Erythroblast (primary cell): ENCODE measurements at regions not wholly inside any gene's neighbourhood (a gene's known extent, or its start where the extent isn't known, plus 50 kb on each side); places are given as distances from the start of the nearest gene placed in this dataset.

ENCODE experiments used
- GATA1 ChIP-seq: IDR thresholded peaks from 2 replicates; pipeline ENCODE4 v1.6.1; 2011; ENCODE audit warnings: low read depth, mild to moderate bottlenecking, control low read depth, low read length, moderate library complexity
- POLR2A ChIP-seq: IDR thresholded peaks from 2 replicates; pipeline ENCODE4 v1.6.1; 2011; ENCODE audit warnings: mild to moderate bottlenecking, low read length

DNA sequence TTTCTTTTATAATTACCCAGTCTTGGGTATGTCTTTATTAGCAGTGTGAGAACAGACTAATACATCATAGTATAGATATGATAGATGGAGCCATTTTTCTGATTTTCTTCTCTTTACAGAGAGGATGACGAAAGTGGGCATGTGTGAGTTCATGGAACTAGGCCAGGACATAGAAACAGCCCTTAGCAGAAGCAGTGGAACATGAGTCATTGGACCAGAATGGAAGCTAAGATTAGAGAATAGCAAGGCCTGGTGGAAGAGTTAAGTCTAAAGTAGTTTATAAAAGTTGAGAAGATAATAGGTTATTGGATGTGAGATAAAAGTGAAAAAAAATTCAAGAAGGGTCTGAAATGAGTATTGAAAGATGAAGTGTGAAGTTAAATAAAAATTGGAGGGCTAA, 97.0 kb upstream of the MPPED2 start:
- TF ChIP-seq POLR2A, result no peak
- TF ChIP-seq GATA1, result no peak
